HG02610 (cell line): ENCODE measurements at regions not wholly inside any gene's neighbourhood (a gene's known extent, or its start where the extent isn't known, plus 50 kb on each side); places are given as distances from the start of the nearest gene placed in this dataset.
"Not testable (repeated sequence)": the region's sequence is repeated elsewhere in the genome, so short reads cannot be mapped to it uniquely, and the experiment has no call there.

Experiments used
- ATAC-seq: cut with Tn5 transposase; IDR thresholded peaks from one replicate; pipeline ENCODE4 v1.9.1; 2021; ENCODE audit warnings: mild to moderate bottlenecking, moderate library complexity; ENCODE audit not compliant: unreplicated experiment

GRCh38 chrX:13223868-13224567 lies 95.8 kb downstream of the ATXN3L start:
- ATAC-seq, result no peak

GRCh38 chrX:13220916-13221315 lies 98.9 kb downstream of the ATXN3L start:
- ATAC-seq, result no peak

- ATAC-seq, result no peak
Observed at GRCh38 chrX:13219991-13220764, 99.7 kb downstream of the ATXN3L start.

- ATAC-seq, result no peak
Observed at GRCh38 chrX:13218758-13219157, 101.1 kb downstream of the ATXN3L start.

DNA sequence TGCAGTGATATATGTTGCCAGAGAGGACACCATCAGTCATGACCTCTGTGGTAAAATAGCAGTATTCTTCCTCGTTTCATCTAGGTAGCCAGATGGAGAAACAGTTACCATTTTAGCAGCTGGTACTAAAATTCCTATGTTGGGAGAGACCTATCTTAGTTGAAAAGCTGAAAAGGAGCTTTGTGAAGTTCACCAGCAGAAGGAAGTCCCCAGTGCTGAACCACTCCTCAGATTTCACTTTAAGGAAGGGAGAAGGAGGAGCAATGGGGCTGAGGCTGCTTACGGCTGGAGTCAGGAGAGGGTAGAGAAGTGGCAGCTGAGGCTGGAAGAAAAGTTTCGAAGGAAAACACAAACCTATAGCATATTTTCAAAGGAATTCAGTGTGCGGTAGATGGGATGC lies 103.7 kb downstream of the ATXN3L start:
- no peak for ATAC-seq

GRCh38 chrX:13215729-13216128 lies 104.1 kb downstream of the ATXN3L start:
- no peak for ATAC-seq

GRCh38 chrX:13212191-13212651 lies 107.6 kb downstream of the ATXN3L start:
- no peak for ATAC-seq

GRCh38 chrX:13210142-13210541 lies 109.7 kb downstream of the ATXN3L start:
- not testable (repeated sequence) for ATAC-seq

- not testable (repeated sequence) for ATAC-seq
Observed at GRCh38 chrX:13209704-13210103, 110.1 kb downstream of the ATXN3L start.

DNA sequence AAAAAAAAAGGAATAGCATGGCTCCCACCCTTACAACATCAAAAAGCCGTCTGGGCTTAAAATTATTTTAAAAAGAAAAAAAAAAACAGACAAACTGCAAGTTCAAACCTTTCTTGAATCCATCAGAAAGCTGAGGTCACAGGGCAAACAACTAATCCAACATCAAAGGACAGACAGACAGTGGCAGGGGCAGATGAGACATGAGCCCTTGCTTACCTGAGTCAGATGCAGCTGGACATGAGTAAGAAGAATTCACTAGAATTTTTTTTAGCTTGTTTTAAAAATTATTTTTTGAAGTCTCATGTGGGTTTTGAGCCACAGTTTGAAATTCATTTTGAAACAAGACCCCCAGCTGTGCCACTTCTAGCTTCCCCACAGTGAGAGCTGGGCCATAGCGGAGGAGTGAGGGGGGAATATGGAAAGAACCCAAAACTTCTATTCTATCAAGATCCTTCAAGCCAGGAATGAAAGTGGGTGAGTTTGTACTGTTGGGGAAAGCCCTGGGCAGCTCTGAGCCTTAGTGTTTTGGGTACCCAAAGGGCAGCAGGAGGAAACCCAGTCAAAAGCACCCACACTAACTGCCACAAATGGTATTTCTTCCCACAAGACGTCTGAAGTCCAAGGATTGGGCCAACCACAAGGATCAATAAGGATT lies 111.4 kb downstream of the ATXN3L start:
- ATAC-seq, result no peak

DNA sequence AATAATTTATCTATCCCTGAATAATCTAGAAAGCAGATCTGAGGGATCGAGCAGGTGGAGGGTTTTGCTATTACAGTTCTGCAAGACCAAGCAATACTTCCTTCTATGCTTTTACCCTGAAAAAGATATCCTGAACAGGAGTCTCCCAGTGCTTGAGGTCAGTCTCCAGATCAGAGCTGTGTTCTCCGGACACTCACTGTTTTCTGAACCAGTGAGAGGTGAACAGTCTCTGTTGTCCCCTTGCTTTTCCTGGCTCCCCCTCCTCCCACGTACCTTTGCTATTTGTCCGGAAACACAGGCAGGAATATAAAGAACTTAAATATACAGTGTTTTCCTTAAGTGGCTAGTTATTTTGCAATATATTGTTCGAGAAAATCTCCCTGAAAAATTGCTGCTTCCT lies 116.6 kb downstream of the ATXN3L start:
- ATAC-seq, result no peak

GRCh38 chrX:13201605-13202219 lies 118.1 kb downstream of the ATXN3L start:
- ATAC-seq, result no peak

DNA sequence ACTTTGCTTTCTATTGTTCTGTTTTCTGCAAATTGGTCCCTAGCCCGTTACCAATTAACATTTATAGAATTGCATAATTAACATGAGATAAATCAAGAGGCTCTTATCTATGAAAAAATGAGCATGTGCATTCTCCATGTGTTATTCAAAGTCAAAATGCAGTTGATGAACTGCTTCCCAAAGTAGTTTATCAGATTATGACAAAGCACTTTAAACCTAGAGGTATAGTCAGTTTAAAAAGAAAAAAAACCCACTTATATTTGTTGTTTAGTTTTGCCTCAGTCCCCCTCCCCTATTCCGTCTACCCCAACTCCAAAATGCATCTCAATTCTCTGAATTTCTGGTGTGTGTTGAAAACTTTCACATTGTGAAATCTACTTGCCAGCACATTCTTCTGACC lies 119.5 kb downstream of the ATXN3L start:
- no peak for ATAC-seq

DNA sequence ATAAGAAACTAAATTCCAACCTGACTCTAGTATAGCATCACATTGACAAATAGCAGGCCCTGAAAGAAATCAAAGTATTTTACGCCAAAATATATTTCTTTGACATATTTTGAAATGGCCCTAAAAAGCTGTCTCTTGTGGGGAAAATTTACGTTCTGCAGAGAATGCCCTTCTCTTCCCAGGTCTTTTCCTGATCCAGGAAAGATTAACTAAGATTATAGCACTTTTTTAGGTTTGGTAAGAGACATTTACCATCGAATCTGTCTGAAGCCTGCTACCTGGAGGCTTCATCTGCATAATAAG lies 121.1 kb downstream of the ATXN3L start:
- ATAC-seq, result no peak

- no peak for ATAC-seq
Observed at GRCh38 chrX:13198056-13198761, 121.6 kb downstream of the ATXN3L start.

DNA sequence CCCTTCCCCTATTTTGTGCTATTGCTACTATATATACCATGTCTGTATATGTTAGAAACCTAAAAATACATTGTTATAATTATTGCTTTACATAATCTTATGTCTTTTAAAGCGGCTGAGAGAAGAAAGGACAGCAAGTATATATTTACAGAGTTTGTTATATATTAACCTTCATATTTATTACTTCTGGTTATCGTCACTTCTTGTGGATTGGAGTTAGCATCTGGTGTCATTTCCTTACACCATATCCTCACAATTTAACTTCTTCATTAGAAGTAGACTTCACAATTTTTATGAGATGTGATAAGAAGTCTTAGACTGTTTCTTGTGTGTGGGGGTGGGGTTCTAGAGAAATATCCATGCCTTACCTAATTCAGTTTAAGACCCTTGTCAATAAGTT lies 123.1 kb downstream of the ATXN3L start:
- ATAC-seq, result no peak

- ATAC-seq, result no peak
Observed at GRCh38 chrX:13195340-13195739, 124.5 kb downstream of the ATXN3L start.

GRCh38 chrX:13194291-13195103 lies 125.4 kb downstream of the ATXN3L start:
- ATAC-seq, result no peak

DNA sequence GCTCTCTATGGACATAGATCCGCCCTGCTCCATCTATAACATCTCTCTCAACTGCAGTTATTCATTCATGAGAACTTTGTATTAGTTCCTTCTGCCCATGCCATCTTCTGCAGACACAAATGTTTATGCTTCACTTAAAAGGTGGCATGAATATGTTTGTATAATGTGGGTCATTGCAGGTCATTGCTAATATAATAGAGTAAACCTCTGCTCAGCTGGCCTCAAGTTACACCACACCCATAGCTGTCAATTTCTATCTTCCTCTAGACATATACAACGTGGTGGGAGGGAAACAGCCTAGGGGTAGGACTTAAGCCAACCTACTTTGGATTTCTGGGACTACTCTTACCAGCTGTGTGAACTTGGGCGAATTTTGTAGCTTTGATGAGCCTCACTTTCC lies 129.8 kb downstream of the ATXN3L start:
- ATAC-seq, result no peak

GRCh38 chrX:13189380-13189779 lies 130.5 kb downstream of the ATXN3L start:
- ATAC-seq, result no peak
